CD4-positive, CD25-positive, alpha-beta regulatory T cell (primary cell): ENCODE measurements at regions not wholly inside any gene's neighbourhood (a gene's known extent, or its start where the extent isn't known, plus 50 kb on each side); places are given as distances from the start of the nearest gene placed in this dataset.

ENCODE experiments used
- ATAC-seq, 2 donors: fragments of 150-1000 bp; cut with Tn5 transposase; one replicate each; pipeline ENCODE4 v1.10.0; 2021; ENCODE audit warnings: low read depth in 2 of 2, moderate number of reproducible peaks in 2 of 2, moderate library complexity in 1 of 2
- DNase-seq, 3 donors: peaks; one replicate each; pipeline versions ENCODE4 v3.0.0 to v3.0.0-alpha.2; 2012 to 2022; ENCODE audit warnings: mixed read lengths in 1 of 3
- H3K27ac ChIP-seq: one replicate; pipeline ENCODE4 v1.7.0; 2013; ENCODE audit warnings: mild to moderate bottlenecking, low read length; ENCODE audit not compliant: insufficient read depth, poor library complexity, severe bottlenecking
- H3K27me3 ChIP-seq: one replicate; pipeline ENCODE4 v1.7.0; 2013; ENCODE audit warnings: low read length; ENCODE audit not compliant: control insufficient read depth, insufficient read depth
- H3K36me3 ChIP-seq: one replicate; pipeline ENCODE4 v1.7.0; 2013; ENCODE audit warnings: mild to moderate bottlenecking, low read length, moderate library complexity; ENCODE audit not compliant: control insufficient read depth, insufficient read depth
- H3K4me1 ChIP-seq: 2 replicates; pipeline ENCODE4 v1.7.0; 2013; ENCODE audit warnings: mild to moderate bottlenecking, low read length; ENCODE audit not compliant: insufficient read depth, control insufficient read depth, poor library complexity, severe bottlenecking
- H3K4me3 ChIP-seq: one replicate; pipeline ENCODE4 v1.7.0; 2013; ENCODE audit warnings: low read depth, mild to moderate bottlenecking, low read length, moderate library complexity
- H3K9me3 ChIP-seq, 2 experiments: 1 replicate in 1 of 2; 2 replicates in 1 of 2; pipeline ENCODE4 v1.7.0; 2013; ENCODE audit warnings: low read length in 2 of 2, mild to moderate bottlenecking in 1 of 2, moderate library complexity in 1 of 2; ENCODE audit not compliant: control insufficient read depth in 2 of 2
- H3K27ac Mint-ChIP-seq, 3 donors: one replicate each; pipeline ENCODE4 v1.8.0; 2020 to 2022; ENCODE audit warnings: mild to moderate bottlenecking in 3 of 3, mixed read lengths in 3 of 3, moderate library complexity in 2 of 3
- H3K27me3 Mint-ChIP-seq: one replicate; pipeline ENCODE4 v1.8.0; 2022; ENCODE audit warnings: mild to moderate bottlenecking, mixed read lengths
- H3K36me3 Mint-ChIP-seq: one replicate; pipeline ENCODE4 v1.8.0; 2020; ENCODE audit warnings: mixed read lengths
- H3K4me1 Mint-ChIP-seq, 4 donors: one replicate each; pipeline ENCODE4 v1.8.0; 2020 to 2022; ENCODE audit warnings: mixed read lengths in 4 of 4, mild to moderate bottlenecking in 1 of 4
- H3K4me3 Mint-ChIP-seq, 4 donors: one replicate each; pipeline ENCODE4 v1.8.0; 2020 to 2022; ENCODE audit warnings: mild to moderate bottlenecking in 4 of 4, mixed read lengths in 4 of 4, moderate library complexity in 3 of 4
- H3K9me3 Mint-ChIP-seq, 7 donors: one replicate each; pipeline ENCODE4 v1.8.0; 2020 to 2022; ENCODE audit warnings: mixed read lengths in 7 of 7, mild to moderate bottlenecking in 3 of 7, moderate library complexity in 2 of 7

- Mint-ChIP-seq H3K4me1 (no peaks in the 10 kb centered on the region), H3K27ac (no peak overlapping the region), H3K9me3 (peaks cover 0 to 6% (median 3%) of the 10 kb centered on the region in 7 donors), H3K4me3 (no peak overlapping the region), H3K36me3 (no peaks in the 10 kb centered on the region), H3K27me3 (no peaks in the 10 kb centered on the region)
- no peak overlapping the region for H3K4me3 ChIP-seq
- H3K27me3 ChIP-seq: no peaks in the 10 kb centered on the region
- H3K9me3 ChIP-seq: no peaks in the 10 kb centered on the region
- H3K4me1 ChIP-seq: no peaks in the 10 kb centered on the region
- no peak overlapping the region for H3K27ac ChIP-seq
- DNase-seq (no peak), ATAC-seq (no peak)
- H3K36me3 ChIP-seq: no peaks in the 10 kb centered on the region
Measured at GRCh38 chr9:108117306-108117705, 627.7 kb upstream of the KLF4 start.

- Histone ChIP-seq H3K27me3 (no peaks in the 10 kb centered on the region), H3K27ac (no peak overlapping the region), H3K4me3 (no peak overlapping the region), H3K9me3 (no peaks in the 10 kb centered on the region), H3K36me3 (no peaks in the 10 kb centered on the region), H3K4me1 (no peaks in the 10 kb centered on the region)
- DNase-seq (no peak), ATAC-seq (no peak)
- Mint-ChIP-seq H3K27me3 (no peaks in the 10 kb centered on the region), H3K9me3 (peaks cover 0 to 10% (median 1%) of the 10 kb centered on the region in 7 donors), H3K27ac (no peak overlapping the region), H3K36me3 (no peaks in the 10 kb centered on the region), H3K4me1 (no peaks in the 10 kb centered on the region), H3K4me3 (no peak overlapping the region)
Measured at GRCh38 chr9:108113596-108113995, 624.0 kb upstream of the KLF4 start.

- no peaks in the 10 kb centered on the region for H3K27me3 Mint-ChIP-seq
- no peak overlapping the region for H3K27ac Mint-ChIP-seq
- DNase-seq (no peak), ATAC-seq (no peak)
- Histone ChIP-seq H3K36me3 (no peaks in the 10 kb centered on the region), H3K4me1 (no peaks in the 10 kb centered on the region), H3K9me3 (no peaks in the 10 kb centered on the region), H3K4me3 (no peak overlapping the region), H3K27me3 (no peaks in the 10 kb centered on the region), H3K27ac (no peak overlapping the region)
- no peak overlapping the region for H3K4me3 Mint-ChIP-seq
- peaks cover 0 to 10% (median 2%) of the 10 kb centered on the region in 7 donors for H3K9me3 Mint-ChIP-seq
- no peaks in the 10 kb centered on the region for H3K36me3 Mint-ChIP-seq
- no peaks in the 10 kb centered on the region for H3K4me1 Mint-ChIP-seq
Measured at GRCh38 chr9:108109927-108110690, 620.5 kb upstream of the KLF4 start.

GRCh38 chr9:108108852-108109448 is 619.4 kb upstream of the KLF4 start:
- no peak for ATAC-seq
- no peaks in the 10 kb centered on the region for H3K4me1 Mint-ChIP-seq
- H3K9me3 ChIP-seq: no peaks in the 10 kb centered on the region
- no peaks in the 10 kb centered on the region for H3K36me3 ChIP-seq
- no peaks in the 10 kb centered on the region for H3K4me1 ChIP-seq
- no peak overlapping the region for H3K4me3 Mint-ChIP-seq
- DNase-seq: no peak
- H3K27ac ChIP-seq: no peak overlapping the region
- peaks cover 0 to 10% (median 2%) of the 10 kb centered on the region in 7 donors for H3K9me3 Mint-ChIP-seq
- H3K27ac Mint-ChIP-seq: no peak overlapping the region
- no peak overlapping the region for H3K4me3 ChIP-seq
- H3K27me3 ChIP-seq: no peaks in the 10 kb centered on the region
- H3K27me3 Mint-ChIP-seq: no peaks in the 10 kb centered on the region
- H3K36me3 Mint-ChIP-seq: no peaks in the 10 kb centered on the region

- H3K4me3 ChIP-seq: no peak overlapping the region
- no peak overlapping the region for H3K27ac ChIP-seq
- no peaks in the 10 kb centered on the region for H3K4me1 ChIP-seq
- no peaks in the 10 kb centered on the region for H3K36me3 Mint-ChIP-seq
- H3K27me3 Mint-ChIP-seq: no peaks in the 10 kb centered on the region
- no peaks in the 10 kb centered on the region for H3K36me3 ChIP-seq
- H3K9me3 ChIP-seq: no peaks in the 10 kb centered on the region
- no peaks in the 10 kb centered on the region for H3K27me3 ChIP-seq
- H3K4me3 Mint-ChIP-seq: no peak overlapping the region
- H3K9me3 Mint-ChIP-seq: peaks cover 0 to 10% (median 2%) of the 10 kb centered on the region in 7 donors
- ATAC-seq (no peak), DNase-seq (no peak)
- no peaks in the 10 kb centered on the region for H3K4me1 Mint-ChIP-seq
- H3K27ac Mint-ChIP-seq: no peak overlapping the region
Measured at GRCh38 chr9:108108280-108108851, 618.8 kb upstream of the KLF4 start.

- ATAC-seq (no peak), DNase-seq (no peak)
- Mint-ChIP-seq H3K4me3 (no peak overlapping the region), H3K27ac (no peak overlapping the region), H3K4me1 (no peaks in the 10 kb centered on the region), H3K36me3 (no peaks in the 10 kb centered on the region), H3K9me3 (peaks cover 0 to 5% (median 4%) of the 10 kb centered on the region in 7 donors), H3K27me3 (no peaks in the 10 kb centered on the region)
- Histone ChIP-seq H3K27ac (no peak overlapping the region), H3K9me3 (no peaks in the 10 kb centered on the region), H3K4me3 (no peak overlapping the region), H3K36me3 (no peaks in the 10 kb centered on the region), H3K27me3 (no peaks in the 10 kb centered on the region), H3K4me1 (no peaks in the 10 kb centered on the region)
Measured at GRCh38 chr9:108105885-108106284, 616.3 kb upstream of the KLF4 start.

- H3K36me3 ChIP-seq: no peaks in the 10 kb centered on the region
- H3K9me3 Mint-ChIP-seq: peaks cover 0 to 6% (median 4%) of the 10 kb centered on the region in 7 donors
- no peak for ATAC-seq
- no peaks in the 10 kb centered on the region for H3K27me3 ChIP-seq
- no peaks in the 10 kb centered on the region for H3K27me3 Mint-ChIP-seq
- no peaks in the 10 kb centered on the region for H3K9me3 ChIP-seq
- H3K27ac Mint-ChIP-seq: no peak overlapping the region
- H3K4me1 Mint-ChIP-seq: no peaks in the 10 kb centered on the region
- no peaks in the 10 kb centered on the region for H3K4me1 ChIP-seq
- H3K4me3 ChIP-seq: no peak overlapping the region
- no peak overlapping the region for H3K4me3 Mint-ChIP-seq
- no peak for DNase-seq
- H3K27ac ChIP-seq: no peak overlapping the region
- no peaks in the 10 kb centered on the region for H3K36me3 Mint-ChIP-seq
Measured at GRCh38 chr9:108104991-108105390, 615.4 kb upstream of the KLF4 start.
